Mesendoderm (in vitro differentiated cells): ENCODE measurements at regions not wholly inside any gene's neighbourhood (a gene's known extent, or its start where the extent isn't known, plus 50 kb on each side); places are given as distances from the start of the nearest gene placed in this dataset.

Source experiments
- DNase-seq: peaks from one replicate; pipeline ENCODE4 v3.0.0; 2013
- H2AK5ac ChIP-seq: 2 replicates; pipeline ENCODE4 v1.6.1; 2013; ENCODE audit warnings: low read length, inconsistent platforms
- H2BK120ac ChIP-seq: 2 replicates; pipeline ENCODE4 v1.6.1; 2013; ENCODE audit warnings: low read depth, mild to moderate bottlenecking, low read length, moderate library complexity, mixed read lengths
- H2BK15ac ChIP-seq: replicated peaks from 2 replicates; pipeline ENCODE4 v1.6.1; 2013; ENCODE audit warnings: low read depth, mild to moderate bottlenecking, moderate library complexity
- H2BK5ac ChIP-seq: 2 replicates; pipeline ENCODE4 v1.6.1; 2013; ENCODE audit warnings: low read length, inconsistent platforms
- H3K18ac ChIP-seq: 2 replicates; pipeline ENCODE4 v1.6.1; 2013; ENCODE audit warnings: mild to moderate bottlenecking, low read length, mixed read lengths
- H3K23ac ChIP-seq: one replicate; pipeline ENCODE4 v1.6.1; 2013; ENCODE audit warnings: low read length
- H3K27ac ChIP-seq: 2 replicates; pipeline ENCODE4 v1.5.1; 2013; ENCODE audit warnings: low read depth, mild to moderate bottlenecking, inconsistent platforms, low read length, moderate library complexity
- H3K27me3 ChIP-seq: 2 replicates; pipeline ENCODE4 v1.6.1; 2013; ENCODE audit warnings: low read length, control low read depth, mild to moderate bottlenecking, inconsistent platforms; ENCODE audit not compliant: insufficient read depth, poor library complexity
- H3K36me3 ChIP-seq: 2 replicates; pipeline ENCODE4 v1.6.1; 2013; ENCODE audit warnings: low read length, inconsistent platforms; ENCODE audit not compliant: control insufficient read depth, insufficient read depth
- H3K4ac ChIP-seq: one replicate; pipeline ENCODE4 v1.6.1; 2013; ENCODE audit warnings: low read depth, mild to moderate bottlenecking, low read length, moderate library complexity
- H3K4me1 ChIP-seq: 2 replicates; pipeline ENCODE4 v1.6.1; 2013; ENCODE audit warnings: low read depth, low read length, inconsistent platforms; ENCODE audit not compliant: control insufficient read depth
- H3K4me2 ChIP-seq: 2 replicates; pipeline ENCODE4 v1.6.1; 2013; ENCODE audit warnings: low read length
- H3K4me3 ChIP-seq: 2 replicates; pipeline ENCODE4 v1.5.1; 2013; ENCODE audit warnings: mild to moderate bottlenecking, low read length
- H3K56ac ChIP-seq: one replicate; pipeline ENCODE4 v1.6.1; 2013; ENCODE audit warnings: low read length
- H3K79me1 ChIP-seq: 2 replicates; pipeline ENCODE4 v1.6.1; 2013; ENCODE audit warnings: low read length, inconsistent platforms
- H3K79me2 ChIP-seq: 2 replicates; pipeline ENCODE4 v1.6.1; 2013; ENCODE audit warnings: mild to moderate bottlenecking, low read length; ENCODE audit not compliant: control insufficient read depth, insufficient read depth
- H3K9ac ChIP-seq: 2 replicates; pipeline ENCODE4 v1.6.1; 2013; ENCODE audit warnings: low read length, inconsistent platforms
- H4K5ac ChIP-seq: one replicate; pipeline ENCODE4 v1.6.1; 2013; ENCODE audit warnings: low read length
- H4K8ac ChIP-seq: one replicate; pipeline ENCODE4 v1.6.1; 2013; ENCODE audit warnings: low read depth, mild to moderate bottlenecking, control low read depth, low read length, moderate library complexity
- WGBS: extraction: QIAGEN DNeasy Blood & Tissue Kit; methylation state at CpG from one replicate; pipeline ENCODE4 v1.1.7; 2013; ENCODE audit warnings: low lambda C conversion rate, missing lambda C conversion rate; ENCODE audit not compliant: insufficient coverage; ENCODE audit errors: extremely low coverage; 5-methylcytosine and 5-hydroxymethylcytosine counted together

DNA sequence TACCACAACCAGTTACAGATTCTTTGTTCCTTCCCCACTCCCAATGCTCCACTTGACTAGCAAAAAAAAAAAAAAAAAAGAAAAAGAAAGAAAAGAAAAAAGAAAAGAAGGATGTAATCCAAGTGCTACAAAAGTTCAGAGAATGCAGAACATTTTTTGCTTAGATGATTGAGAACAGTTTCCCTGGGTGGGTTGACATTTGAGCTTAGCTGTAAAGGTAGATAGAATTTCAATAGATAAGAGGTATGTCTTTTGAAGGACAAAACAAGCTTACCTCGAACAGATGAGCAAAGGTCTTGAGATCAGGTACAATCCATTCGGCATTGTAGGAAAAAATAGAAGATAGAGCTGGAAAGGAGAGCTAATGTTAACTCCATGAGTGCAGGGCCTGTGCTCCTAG is 344.6 kb upstream of the NECTIN3 start:
- H3K4me1 ChIP-seq, result no peaks in the 10 kb centered on the region
- no peak overlapping the region for H2BK15ac ChIP-seq
- H3K27ac ChIP-seq, result no peak overlapping the region
- WGBS, result no CpG with 5 or more reads among the region's 2 CpGs
- H2BK120ac ChIP-seq, result no peak overlapping the region
- no peaks in the 10 kb centered on the region for H3K36me3 ChIP-seq
- DNase-seq, result no peak
- no peak overlapping the region for H2BK5ac ChIP-seq
- no peak overlapping the region for H3K18ac ChIP-seq
- no peaks in the 10 kb centered on the region for H3K79me2 ChIP-seq
- H3K56ac ChIP-seq, result no peak overlapping the region
- no peak overlapping the region for H2AK5ac ChIP-seq
- no peak overlapping the region for H4K8ac ChIP-seq
- no peak overlapping the region for H4K5ac ChIP-seq
- H3K4me2 ChIP-seq, result no peak overlapping the region
- no peak overlapping the region for H3K23ac ChIP-seq
- H3K27me3 ChIP-seq, result no peaks in the 10 kb centered on the region
- H3K79me1 ChIP-seq, result no peaks in the 10 kb centered on the region
- no peak overlapping the region for H3K4ac ChIP-seq
- H3K9ac ChIP-seq, result no peak overlapping the region
- H3K4me3 ChIP-seq, result no peak overlapping the region

DNA sequence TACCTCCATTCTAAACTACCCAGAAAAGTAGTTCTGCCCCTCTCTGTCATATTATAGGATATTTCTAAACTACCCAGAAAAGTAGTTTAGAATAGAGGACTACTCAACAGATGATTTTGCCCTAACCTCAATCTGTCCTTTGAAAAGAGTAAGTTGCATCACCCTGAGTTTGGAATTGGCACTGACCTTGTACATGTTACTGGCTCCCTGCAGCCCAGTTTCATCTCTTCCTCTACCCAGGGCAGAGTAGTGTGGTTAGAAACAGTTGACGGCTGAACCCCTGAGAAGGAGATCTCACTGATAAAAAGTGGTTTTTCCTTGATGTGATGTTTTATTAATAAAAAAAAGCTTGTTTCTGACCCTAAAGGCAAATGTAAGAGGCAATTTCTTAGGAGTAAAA is 340.5 kb upstream of the NECTIN3 start:
- Histone ChIP-seq H3K4ac (no peak overlapping the region), H2BK5ac (no peak overlapping the region), H3K4me3 (no peak overlapping the region), H2AK5ac (no peak overlapping the region), H3K79me2 (no peaks in the 10 kb centered on the region), H3K36me3 (no peaks in the 10 kb centered on the region), H4K8ac (no peak overlapping the region), H2BK15ac (no peak overlapping the region), H3K23ac (no peak overlapping the region), H2BK120ac (no peak overlapping the region), H3K4me2 (no peak overlapping the region), H3K27ac (no peak overlapping the region), H3K79me1 (no peaks in the 10 kb centered on the region), H3K18ac (no peak overlapping the region), H3K56ac (no peak overlapping the region), H4K5ac (no peak overlapping the region), H3K4me1 (no peaks in the 10 kb centered on the region), H3K27me3 (no peaks in the 10 kb centered on the region), H3K9ac (no peak overlapping the region)
- no peak for DNase-seq
- no CpG with 5 or more reads among the region's 1 CpG for WGBS

DNA sequence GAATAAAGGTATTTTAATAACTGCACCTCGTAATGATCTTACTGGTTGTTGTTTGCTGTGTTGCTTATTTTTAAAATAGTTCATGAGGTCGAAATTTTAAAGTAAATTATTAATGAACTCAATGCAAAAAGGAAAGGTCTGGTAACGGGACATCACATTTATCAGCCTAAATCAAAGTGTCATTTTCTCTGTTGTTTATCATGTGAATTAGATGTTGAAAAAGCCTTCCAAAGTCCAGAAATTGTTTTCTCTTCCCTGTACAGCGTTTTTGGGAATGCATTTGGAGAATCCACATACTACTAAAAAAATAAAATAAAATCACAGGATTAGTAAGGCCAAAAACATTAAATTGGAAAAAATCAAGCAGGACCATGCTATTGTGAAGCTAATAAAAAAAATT is 339.2 kb upstream of the NECTIN3 start:
- Histone ChIP-seq H3K27me3 (no peaks in the 10 kb centered on the region), H3K56ac (no peak overlapping the region), H4K5ac (no peak overlapping the region), H3K4me3 (no peak overlapping the region), H2BK15ac (no peak overlapping the region), H3K4me1 (no peaks in the 10 kb centered on the region), H3K79me2 (no peaks in the 10 kb centered on the region), H3K23ac (no peak overlapping the region), H3K4me2 (no peak overlapping the region), H3K18ac (no peak overlapping the region), H3K27ac (no peak overlapping the region), H2BK5ac (no peak overlapping the region), H3K9ac (no peak overlapping the region), H2BK120ac (no peak overlapping the region), H3K4ac (no peak overlapping the region), H3K36me3 (no peaks in the 10 kb centered on the region), H2AK5ac (no peak overlapping the region), H3K79me1 (no peaks in the 10 kb centered on the region), H4K8ac (no peak overlapping the region)
- WGBS, result no CpG with 5 or more reads among the region's 4 CpGs
- no peak for DNase-seq

DNA sequence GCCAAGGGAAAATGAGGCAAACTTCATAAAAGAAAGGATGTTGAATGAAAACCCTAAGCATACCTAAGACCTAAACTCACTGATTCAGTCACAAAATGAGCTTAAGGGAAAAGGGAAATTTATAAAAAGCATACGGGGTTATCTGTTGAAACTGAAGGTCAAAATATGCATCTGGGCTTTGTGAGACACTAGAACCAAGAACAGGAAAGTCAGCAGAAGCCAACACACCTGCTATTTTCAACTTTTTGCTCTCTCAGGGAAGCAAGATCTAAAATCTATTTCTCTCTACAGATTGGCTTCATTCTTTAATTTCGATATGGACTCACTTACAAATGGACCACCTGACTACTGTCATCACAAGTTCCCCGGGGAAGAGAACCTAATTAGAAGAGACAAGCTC is 338.6 kb upstream of the NECTIN3 start:
- DNase-seq, result no peak
- no peak overlapping the region for H3K23ac ChIP-seq
- no peaks in the 10 kb centered on the region for H3K79me2 ChIP-seq
- no peak overlapping the region for H2AK5ac ChIP-seq
- H3K4ac ChIP-seq, result no peak overlapping the region
- H3K79me1 ChIP-seq, result no peaks in the 10 kb centered on the region
- H2BK5ac ChIP-seq, result no peak overlapping the region
- no peak overlapping the region for H3K4me3 ChIP-seq
- no peak overlapping the region for H4K8ac ChIP-seq
- no peak overlapping the region for H3K56ac ChIP-seq
- no CpG with 5 or more reads among the region's 3 CpGs for WGBS
- H2BK15ac ChIP-seq, result no peak overlapping the region
- H2BK120ac ChIP-seq, result no peak overlapping the region
- H4K5ac ChIP-seq, result no peak overlapping the region
- no peak overlapping the region for H3K18ac ChIP-seq
- no peaks in the 10 kb centered on the region for H3K36me3 ChIP-seq
- H3K9ac ChIP-seq, result no peak overlapping the region
- H3K4me2 ChIP-seq, result no peak overlapping the region
- H3K27ac ChIP-seq, result no peak overlapping the region
- no peaks in the 10 kb centered on the region for H3K4me1 ChIP-seq
- H3K27me3 ChIP-seq, result no peaks in the 10 kb centered on the region

DNA sequence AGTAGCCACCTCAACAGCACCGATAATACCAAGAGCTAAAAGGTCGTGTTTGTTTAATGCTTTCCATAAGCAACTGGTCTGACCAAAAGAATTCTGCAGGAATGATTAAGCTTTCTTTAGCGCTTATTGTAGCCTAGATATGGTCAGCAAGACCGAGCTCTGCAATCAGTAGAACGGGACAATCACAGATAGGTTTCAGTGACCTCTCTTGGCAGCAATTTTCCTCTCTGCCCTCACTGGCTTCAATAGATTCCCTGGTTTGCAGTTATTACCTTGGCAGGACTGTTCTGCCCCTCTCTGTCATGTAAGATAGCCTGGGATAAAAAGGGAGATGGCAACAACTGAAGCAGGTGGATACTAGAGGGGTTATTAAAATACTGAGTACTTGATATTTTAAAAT is 337.1 kb upstream of the NECTIN3 start:
- H3K4me3 ChIP-seq, result no peak overlapping the region
- no peak overlapping the region for H3K4me2 ChIP-seq
- H3K23ac ChIP-seq, result no peak overlapping the region
- no peak overlapping the region for H2BK15ac ChIP-seq
- H3K79me1 ChIP-seq, result no peaks in the 10 kb centered on the region
- WGBS, result no CpG with 5 or more reads among the region's 5 CpGs
- no peaks in the 10 kb centered on the region for H3K36me3 ChIP-seq
- H3K27ac ChIP-seq, result no peak overlapping the region
- no peak overlapping the region for H4K8ac ChIP-seq
- H3K4ac ChIP-seq, result no peak overlapping the region
- no peak overlapping the region for H4K5ac ChIP-seq
- H3K4me1 ChIP-seq, result no peaks in the 10 kb centered on the region
- no peak overlapping the region for H2BK5ac ChIP-seq
- no peak overlapping the region for H3K18ac ChIP-seq
- H2AK5ac ChIP-seq, result no peak overlapping the region
- H3K9ac ChIP-seq, result no peak overlapping the region
- H2BK120ac ChIP-seq, result no peak overlapping the region
- DNase-seq, result no peak
- H3K27me3 ChIP-seq, result no peaks in the 10 kb centered on the region
- H3K56ac ChIP-seq, result no peak overlapping the region
- H3K79me2 ChIP-seq, result no peaks in the 10 kb centered on the region

DNA sequence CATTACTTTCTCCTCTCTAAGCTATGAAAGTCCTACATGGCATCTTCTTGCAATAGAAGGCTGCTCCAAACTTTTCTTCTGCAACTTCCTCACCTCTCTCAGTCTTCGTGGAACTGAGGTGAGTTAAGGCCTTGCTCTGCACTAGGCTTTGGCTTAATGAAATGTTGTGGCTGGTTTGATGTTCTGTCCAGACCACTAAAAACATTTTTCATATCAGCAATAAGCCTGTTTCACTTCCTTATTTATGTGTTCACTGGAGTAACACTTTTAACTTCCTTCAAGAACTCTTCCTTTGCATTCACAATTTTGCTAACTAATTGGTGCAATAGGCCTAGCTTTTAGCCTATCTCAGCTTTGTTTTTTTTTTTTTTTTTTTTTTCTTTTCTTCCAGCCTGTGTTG is 335.3 kb upstream of the NECTIN3 start:
- H4K8ac ChIP-seq, result no peak overlapping the region
- no peak overlapping the region for H3K4me3 ChIP-seq
- no peak overlapping the region for H2AK5ac ChIP-seq
- H3K18ac ChIP-seq, result no peak overlapping the region
- H3K4ac ChIP-seq, result no peak overlapping the region
- no peak overlapping the region for H3K4me2 ChIP-seq
- no peak overlapping the region for H3K9ac ChIP-seq
- H2BK5ac ChIP-seq, result no peak overlapping the region
- no peak overlapping the region for H4K5ac ChIP-seq
- no peak overlapping the region for H2BK15ac ChIP-seq
- WGBS, result no CpG with 5 or more reads among the region's 1 CpG
- H3K27me3 ChIP-seq, result no peaks in the 10 kb centered on the region
- H3K79me2 ChIP-seq, result no peaks in the 10 kb centered on the region
- no peak overlapping the region for H3K23ac ChIP-seq
- no peak overlapping the region for H3K56ac ChIP-seq
- H3K79me1 ChIP-seq, result no peaks in the 10 kb centered on the region
- H3K27ac ChIP-seq, result no peak overlapping the region
- DNase-seq, result no peak
- H3K4me1 ChIP-seq, result no peaks in the 10 kb centered on the region
- H2BK120ac ChIP-seq, result no peak overlapping the region
- H3K36me3 ChIP-seq, result no peaks in the 10 kb centered on the region
